Skeletal muscle cell (primary cell): ENCODE measurements at regions not wholly inside any gene's neighbourhood (a gene's known extent, or its start where the extent isn't known, plus 50 kb on each side); places are given as distances from the start of the nearest gene placed in this dataset.

Experiments used
- DNase-seq: peaks from one replicate; pipeline ENCODE4 v3.0.0-alpha.2; 2010; ENCODE audit warnings: low read depth
- H3K4me3 ChIP-seq: 2 replicates; pipeline ENCODE4 v1.5.1; 2011; ENCODE audit warnings: low read depth, mild to moderate bottlenecking, control low read depth, low read length, moderate library complexity

DNA sequence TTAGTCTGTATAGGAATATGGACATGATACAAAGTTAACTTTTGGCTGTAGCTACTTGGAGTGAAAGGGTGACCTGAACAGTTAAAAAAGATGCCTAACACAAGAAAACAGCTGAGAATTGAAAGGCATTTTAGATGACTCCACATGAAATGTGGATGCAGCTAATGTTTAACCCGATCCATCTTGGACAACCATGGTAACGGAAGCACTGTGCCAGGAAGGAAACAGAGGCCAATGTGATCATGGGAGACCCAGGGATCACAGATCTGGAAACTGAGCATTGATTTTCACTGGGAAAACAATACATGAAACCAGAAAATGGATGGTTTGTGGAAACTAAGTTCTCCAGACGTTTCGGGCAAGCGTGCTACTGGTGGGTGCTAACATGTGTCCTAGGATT is 669.1 kb downstream of the GALR1 start:
- no peak overlapping the region for H3K4me3 ChIP-seq
- DNase-seq = no peak

- DNase-seq = no peak
Observed at GRCh38 chr18:77919923-77920322, 670.3 kb downstream of the GALR1 start.

DNA sequence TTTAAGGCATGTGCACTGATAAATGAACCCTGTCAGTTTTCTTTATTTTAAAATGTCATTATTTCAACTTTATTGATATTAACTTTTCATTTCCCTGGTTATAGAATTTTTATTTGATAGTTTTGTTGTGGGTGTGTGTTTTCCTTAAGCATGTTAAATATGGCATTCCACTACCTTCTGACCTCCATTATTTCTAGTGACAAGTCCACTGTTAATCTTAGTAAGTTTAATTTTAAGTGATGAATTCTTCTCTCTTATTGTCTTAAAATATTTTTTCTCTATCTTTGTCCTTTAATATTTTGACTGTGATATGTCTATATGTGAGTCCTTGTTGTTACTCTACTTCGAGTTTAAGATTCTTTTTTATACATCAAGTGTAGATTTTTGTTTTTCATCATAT is 685.7 kb downstream of the GALR1 start:
- DNase-seq = no peak
- H3K4me3 ChIP-seq = no peak overlapping the region

More at GRCh38 chr18:77919923-77920322, 670.3 kb downstream of the GALR1 start:
- no peak overlapping the region for H3K4me3 ChIP-seq

DNA sequence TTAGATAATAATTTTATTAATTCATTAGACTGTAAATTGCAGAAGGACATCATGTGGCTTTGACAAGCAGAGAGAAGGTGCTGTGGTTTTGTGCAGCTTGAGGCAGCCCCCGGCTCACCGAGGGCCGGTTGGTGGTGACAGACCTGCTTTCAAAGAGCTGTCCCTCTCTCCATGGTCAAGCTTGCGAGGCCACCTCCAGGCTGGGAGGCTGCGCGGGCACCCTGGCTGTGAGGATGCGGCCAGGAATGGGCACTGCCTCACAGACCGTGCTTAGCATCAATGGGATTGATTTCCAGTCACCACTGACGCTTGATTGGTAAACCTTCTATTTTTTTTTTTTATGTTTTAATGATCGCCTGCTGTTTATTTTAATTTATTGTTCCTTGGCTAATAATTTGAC is 690.9 kb downstream of the GALR1 start:
- no peak overlapping the region for H3K4me3 ChIP-seq
- no peak for DNase-seq

- DNase-seq = no peak
- no peak overlapping the region for H3K4me3 ChIP-seq
Observed at GRCh38 chr18:77944533-77944932, 694.9 kb downstream of the GALR1 start.

DNA sequence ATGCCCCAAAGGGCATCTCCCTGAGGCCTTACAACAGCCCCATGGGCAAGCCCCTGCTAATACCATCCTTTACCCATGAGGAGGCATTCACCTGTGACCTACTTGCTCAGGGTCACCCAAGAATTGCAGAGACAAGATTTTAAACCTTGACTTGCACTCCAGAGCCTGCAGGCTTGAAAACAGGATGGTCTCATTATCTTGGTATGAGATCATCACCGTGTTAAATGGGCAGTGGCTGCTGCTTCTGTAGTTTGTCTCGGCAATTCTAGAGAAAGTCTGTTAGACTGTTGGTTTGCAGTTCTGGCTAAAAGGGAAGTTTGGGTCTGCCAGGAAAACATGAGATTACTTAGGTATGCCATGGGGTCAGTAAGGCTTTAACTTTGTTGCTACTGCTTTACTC is 698.9 kb downstream of the GALR1 start:
- H3K4me3 ChIP-seq = no peak overlapping the region
- no peak for DNase-seq

DNA sequence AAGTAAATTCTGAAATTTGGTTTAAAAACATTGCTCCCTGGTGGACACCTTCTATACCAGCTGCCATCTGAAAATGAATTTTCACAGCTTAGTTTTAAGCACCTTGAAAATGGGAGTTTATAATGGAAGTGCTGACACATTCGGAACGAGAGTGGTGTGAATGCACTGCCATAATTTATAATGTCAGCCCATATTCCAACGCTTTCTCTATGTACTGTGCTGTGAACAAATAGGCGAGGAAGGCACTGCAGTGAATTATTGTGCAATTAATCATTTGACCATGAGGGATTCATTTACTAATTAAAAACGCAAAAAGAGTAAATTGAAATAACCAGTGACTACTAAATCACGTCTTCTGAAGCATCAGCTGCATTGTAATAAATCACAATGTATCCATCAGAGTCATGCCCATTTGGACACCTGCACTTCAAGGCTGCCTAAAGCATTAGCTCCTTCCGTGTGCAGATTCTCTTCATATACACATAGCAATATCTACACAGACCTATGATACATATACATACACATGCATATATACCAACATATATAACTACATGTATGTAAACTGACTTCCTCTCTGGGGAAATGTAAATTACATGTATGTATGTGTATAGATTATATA is 699.8 kb downstream of the GALR1 start:
- no peak for DNase-seq
- no peak overlapping the region for H3K4me3 ChIP-seq

GRCh38 chr18:77959248-77959647 is 709.6 kb downstream of the GALR1 start:
- no peak for DNase-seq
- no peak overlapping the region for H3K4me3 ChIP-seq

DNA sequence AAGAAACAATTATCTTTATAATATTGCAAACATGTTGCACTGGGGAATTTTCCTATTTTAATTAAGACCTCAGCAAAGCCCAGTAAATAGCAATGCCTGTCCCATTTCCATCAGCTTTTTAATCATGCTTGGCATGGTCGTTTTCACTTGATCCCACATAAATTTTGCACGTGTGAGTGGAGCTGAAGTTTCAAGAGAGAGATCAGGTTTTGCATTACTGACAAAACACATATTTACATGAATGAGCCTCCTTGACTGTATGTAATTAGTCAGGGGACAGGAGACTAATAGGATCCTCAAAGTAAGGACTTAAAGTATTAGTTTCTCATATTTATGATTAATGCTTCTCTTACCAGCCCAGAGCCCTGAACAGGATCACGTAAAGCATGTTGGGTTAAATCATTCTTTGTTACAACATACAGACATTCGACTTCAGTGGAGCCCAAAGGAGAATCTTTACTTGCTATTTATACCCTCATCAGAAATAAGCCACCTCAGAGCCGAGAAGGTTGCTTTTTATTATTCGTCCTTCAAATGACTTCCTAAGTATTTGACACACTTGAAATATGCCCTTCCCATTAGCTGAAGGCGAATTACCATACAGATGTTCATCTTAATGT is 711.3 kb downstream of the GALR1 start:
- no peak overlapping the region for H3K4me3 ChIP-seq
- no peak for DNase-seq

- no peak overlapping the region for H3K4me3 ChIP-seq
- DNase-seq = no peak
Observed at GRCh38 chr18:77967071-77967470, 717.4 kb downstream of the GALR1 start.

DNA sequence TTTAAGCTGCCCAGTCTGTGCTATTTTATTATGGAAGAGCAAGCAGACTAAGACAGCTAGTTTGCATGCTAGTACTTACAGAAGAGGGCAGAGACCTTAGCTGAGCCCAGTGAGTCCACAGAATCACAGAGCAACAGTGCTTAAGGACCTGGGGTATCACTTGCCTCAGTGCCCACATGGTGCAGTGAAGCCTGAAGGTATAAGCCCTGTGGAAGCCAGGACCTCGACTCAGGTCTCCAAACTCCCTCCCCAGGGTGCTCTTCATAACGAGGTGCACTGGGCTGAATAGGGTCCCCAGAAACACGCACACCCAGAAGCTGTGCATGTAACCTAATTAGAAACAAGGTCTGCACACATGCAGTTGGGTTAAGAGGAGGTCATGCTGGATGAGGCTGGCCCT is 718.1 kb downstream of the GALR1 start:
- no peak overlapping the region for H3K4me3 ChIP-seq
- no peak for DNase-seq

DNA sequence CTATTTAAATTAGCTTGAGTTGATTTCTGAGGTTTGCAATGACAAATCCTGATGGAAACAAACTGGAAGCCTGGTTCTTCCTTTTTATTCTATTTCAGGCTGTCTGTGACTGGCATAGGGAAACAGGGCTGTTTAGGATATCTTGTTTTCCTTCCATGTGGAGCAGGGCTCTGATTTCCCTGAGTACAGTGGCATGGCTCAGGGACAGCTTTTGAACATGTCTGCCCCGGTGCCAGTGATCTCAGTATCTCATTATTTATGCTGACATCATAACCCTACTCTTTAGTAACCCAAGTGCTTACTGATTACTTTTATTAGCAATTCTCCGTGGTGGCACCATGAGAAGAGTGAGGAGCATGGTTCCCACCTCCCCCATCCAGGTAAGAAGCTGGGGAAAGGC is 720.3 kb downstream of the GALR1 start:
- H3K4me3 ChIP-seq = no peak overlapping the region
- no peak for DNase-seq

DNA sequence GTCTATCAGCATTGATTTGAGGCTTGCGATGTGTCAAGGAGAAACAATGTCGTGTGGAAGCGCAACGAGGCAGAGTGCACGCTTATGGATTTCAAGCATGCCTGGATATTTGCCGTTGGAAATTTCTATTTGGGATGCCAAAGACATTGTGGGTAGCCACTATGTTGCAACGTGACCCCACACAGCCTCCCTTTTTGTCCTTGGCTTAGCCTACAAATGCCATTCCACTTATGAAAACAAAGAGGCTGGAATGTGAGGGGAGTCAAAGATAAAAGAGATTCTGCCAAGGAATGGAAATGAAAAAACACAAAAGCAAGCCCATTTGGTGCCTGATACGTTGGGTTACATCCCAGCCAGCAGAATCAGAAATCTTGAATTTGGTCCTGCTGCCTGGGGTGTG is 721.2 kb downstream of the GALR1 start:
- H3K4me3 ChIP-seq = no peak overlapping the region
- no peak for DNase-seq

GRCh38 chr18:77973745-77974144 is 724.1 kb downstream of the GALR1 start:
- H3K4me3 ChIP-seq = no peak overlapping the region
- DNase-seq = no peak

DNA sequence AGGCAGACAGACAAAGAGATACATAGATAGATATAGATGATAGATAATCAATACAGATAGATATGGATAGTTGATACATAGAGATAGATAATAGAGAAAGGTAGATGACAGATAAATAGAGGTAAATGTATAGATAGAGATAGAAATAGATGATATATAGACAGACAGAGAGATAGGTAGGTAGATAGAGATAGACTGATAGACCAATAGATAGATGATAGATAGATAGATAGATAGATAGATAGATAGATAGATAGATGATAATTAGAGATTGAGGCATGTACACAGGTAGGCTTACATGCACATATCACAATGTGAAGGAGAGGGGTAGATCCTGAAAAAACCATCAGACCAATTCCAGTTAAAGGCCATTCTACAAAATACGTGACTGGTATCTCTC is 724.7 kb downstream of the GALR1 start:
- H3K4me3 ChIP-seq = no peak overlapping the region
- no peak for DNase-seq

GRCh38 chr18:77977331-77977730 is 727.7 kb downstream of the GALR1 start:
- H3K4me3 ChIP-seq = no peak overlapping the region
- no peak for DNase-seq

DNA sequence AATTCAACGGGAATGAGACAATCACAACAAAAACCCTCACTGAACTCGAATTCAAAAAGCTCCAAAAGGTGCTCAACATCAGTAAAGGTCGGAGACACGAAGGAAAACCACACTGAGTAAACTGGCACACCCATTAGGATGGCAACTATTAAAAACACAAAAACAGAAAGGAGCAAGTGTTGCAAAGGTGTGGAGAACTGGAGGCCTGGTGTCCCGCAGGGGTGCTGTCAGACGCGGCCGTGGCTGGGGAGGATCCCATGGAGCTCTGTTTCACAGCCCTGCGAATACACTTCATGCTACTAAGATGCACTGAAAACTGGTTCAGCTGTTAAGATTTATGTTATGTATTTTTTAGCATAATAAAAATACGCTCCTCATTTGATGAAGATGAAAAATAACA is 730.6 kb downstream of the GALR1 start:
- DNase-seq = no peak
- H3K4me3 ChIP-seq = no peak overlapping the region

DNA sequence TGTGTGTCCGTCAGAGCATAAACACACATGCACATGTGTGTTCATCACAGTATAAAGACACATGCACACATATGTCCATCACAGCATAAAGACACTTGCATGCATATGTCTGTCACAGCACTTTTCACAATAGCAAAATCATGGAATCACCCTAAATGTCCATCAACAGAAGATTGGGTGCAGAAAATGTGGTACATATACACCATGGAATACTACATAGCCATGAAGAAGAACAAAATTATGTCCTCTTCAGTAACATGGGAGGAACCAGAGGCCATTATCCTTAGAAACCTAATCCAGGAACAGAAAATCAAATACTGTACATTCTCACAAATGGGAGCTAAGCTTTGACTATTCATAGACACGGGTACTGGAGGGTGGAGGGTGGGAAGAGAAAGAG is 732.2 kb downstream of the GALR1 start:
- no peak for DNase-seq
- no peak overlapping the region for H3K4me3 ChIP-seq

DNA sequence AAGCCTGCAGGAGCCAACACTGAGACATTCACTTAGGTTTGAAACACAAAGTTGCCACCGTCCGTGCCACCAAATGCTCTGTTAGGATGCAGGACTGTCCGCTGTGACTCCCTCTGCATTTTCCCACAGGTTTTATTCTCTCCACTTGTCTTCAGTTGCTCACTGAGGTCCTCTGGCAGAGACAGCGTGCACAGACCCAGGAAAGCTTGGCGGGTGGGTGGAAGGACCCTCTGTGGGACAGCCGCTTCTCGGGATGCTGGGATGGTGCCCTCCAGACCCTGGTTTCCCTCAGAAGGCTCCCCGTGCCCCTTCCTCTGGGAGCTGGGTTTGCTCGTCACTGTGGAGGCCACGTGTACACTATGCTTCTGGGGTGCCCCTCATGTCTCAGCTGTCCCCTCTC is 733.6 kb downstream of the GALR1 start:
- no peak overlapping the region for H3K4me3 ChIP-seq
- DNase-seq = no peak

GRCh38 chr18:77984178-77984577 is 734.5 kb downstream of the GALR1 start:
- DNase-seq = no peak
- no peak overlapping the region for H3K4me3 ChIP-seq

DNA sequence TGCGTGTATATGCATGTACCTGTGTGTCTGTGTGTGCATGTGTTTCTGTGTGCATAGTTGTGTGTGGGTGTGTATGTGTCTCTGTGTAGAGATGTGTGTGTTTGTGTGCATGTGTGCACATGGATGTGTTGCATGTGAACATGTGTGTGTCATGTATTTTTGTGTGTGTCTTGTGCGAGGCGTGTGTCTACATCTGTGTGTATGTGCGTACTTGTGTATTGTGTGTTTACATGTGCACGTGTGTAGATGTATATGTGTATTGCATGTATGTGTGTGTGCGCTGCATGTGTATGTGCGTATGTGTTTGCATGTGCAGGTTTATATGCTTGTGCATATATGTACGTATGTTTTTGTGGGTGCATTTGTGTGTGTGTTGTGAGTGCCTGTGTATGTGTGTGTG is 735.2 kb downstream of the GALR1 start:
- H3K4me3 ChIP-seq = no peak overlapping the region
- DNase-seq = no peak
